Neuronal stem cell (in vitro differentiated cells): ENCODE measurements at regions not wholly inside any gene's neighbourhood (a gene's known extent, or its start where the extent isn't known, plus 50 kb on each side); places are given as distances from the start of the nearest gene placed in this dataset.

Experiments
- DNase-seq: peaks from one replicate; pipeline ENCODE4 v3.0.0-alpha.2; 2013; ENCODE audit warnings: low spot score
- H2AFZ ChIP-seq: one replicate; pipeline ENCODE4 v1.6.1; 2013; ENCODE audit warnings: mild to moderate bottlenecking, low read length, inconsistent platforms
- H2AK5ac ChIP-seq: 2 replicates; pipeline ENCODE4 v1.6.1; 2013; ENCODE audit warnings: low read depth, mild to moderate bottlenecking, inconsistent platforms, low read length, moderate library complexity, mixed read lengths
- H2BK120ac ChIP-seq: 2 replicates; pipeline ENCODE4 v1.6.1; 2013; ENCODE audit warnings: low read depth, mild to moderate bottlenecking, inconsistent platforms, low read length, moderate library complexity, mixed read lengths
- H2BK12ac ChIP-seq: one replicate; pipeline ENCODE4 v1.6.1; 2013; ENCODE audit warnings: low read length, inconsistent platforms
- H2BK15ac ChIP-seq: 2 replicates; pipeline ENCODE4 v1.6.1; 2013; ENCODE audit warnings: mild to moderate bottlenecking, low read length, inconsistent platforms, mixed read lengths
- H2BK5ac ChIP-seq: one replicate; pipeline ENCODE4 v1.6.1; 2013; ENCODE audit warnings: inconsistent platforms, mild to moderate bottlenecking, low read length, moderate library complexity
- H3K14ac ChIP-seq: one replicate; pipeline ENCODE4 v1.6.1; 2013; ENCODE audit warnings: low read length, inconsistent platforms
- H3K18ac ChIP-seq: 2 replicates; pipeline ENCODE4 v1.6.1; 2013; ENCODE audit warnings: low read length, inconsistent platforms
- H3K23ac ChIP-seq: 2 replicates; pipeline ENCODE4 v1.6.1; 2013; ENCODE audit warnings: low read depth, mild to moderate bottlenecking, mixed read lengths, low read length, inconsistent platforms; ENCODE audit not compliant: poor library complexity
- H3K27ac ChIP-seq: replicated peaks from 3 replicates; pipeline ENCODE4 v1.5.1; 2013; ENCODE audit warnings: low read length, inconsistent platforms
- H3K27me3 ChIP-seq, 3 experiments: 2 replicates each; pipeline ENCODE4 v1.6.1; 2013; ENCODE audit warnings: low read length in 3 of 3, mild to moderate bottlenecking in 2 of 3, inconsistent platforms in 1 of 3, low read depth in 1 of 3, mixed read lengths in 1 of 3, moderate library complexity in 1 of 3; ENCODE audit not compliant: control insufficient read depth in 3 of 3, insufficient read depth in 3 of 3
- H3K36me3 ChIP-seq, 2 donors: replicated peaks in 1 of 2; 2 replicates each; pipeline ENCODE4 v1.6.1; 2013; ENCODE audit warnings: low read length in 2 of 2; ENCODE audit not compliant: control insufficient read depth in 2 of 2, insufficient read depth in 2 of 2
- H3K4ac ChIP-seq: 2 replicates; pipeline ENCODE4 v1.6.1; 2013; ENCODE audit warnings: inconsistent platforms, mild to moderate bottlenecking, low read length, moderate library complexity
- H3K4me1 ChIP-seq, 2 donors: 1 replicate in 1 of 2; 2 replicates in 1 of 2; pipeline ENCODE4 v1.6.1; 2013; ENCODE audit warnings: low read length in 2 of 2, low read depth in 1 of 2; ENCODE audit not compliant: control insufficient read depth in 2 of 2, insufficient read depth in 1 of 2
- H3K4me2 ChIP-seq: one replicate; pipeline ENCODE4 v1.6.1; 2013; ENCODE audit warnings: mild to moderate bottlenecking, low read length, inconsistent platforms; ENCODE audit not compliant: insufficient read depth, poor library complexity, severe bottlenecking
- H3K4me3 ChIP-seq, 2 donors: 2 replicates each; pipeline ENCODE4 v1.5.1; 2013; ENCODE audit warnings: low read length in 2 of 2, mild to moderate bottlenecking in 2 of 2, inconsistent platforms in 1 of 2, moderate library complexity in 1 of 2
- H3K79me1 ChIP-seq: one replicate; pipeline ENCODE4 v1.6.1; 2013; ENCODE audit warnings: low read depth, mild to moderate bottlenecking, inconsistent platforms, low read length, moderate library complexity
- H3K9ac ChIP-seq: one replicate; pipeline ENCODE4 v1.6.1; 2013; ENCODE audit warnings: mild to moderate bottlenecking, low read depth, low read length, inconsistent platforms; ENCODE audit not compliant: poor library complexity
- H3K9me3 ChIP-seq, 2 donors: replicated peaks in 1 of 2; 2 replicates each; pipeline versions ENCODE3 to v1.6.1; 2013; ENCODE audit warnings: low read length in 2 of 2, mild to moderate bottlenecking in 2 of 2, inconsistent platforms in 1 of 2, low read depth in 1 of 2, mixed read lengths in 1 of 2, moderate library complexity in 1 of 2; ENCODE audit not compliant: control insufficient read depth in 2 of 2, insufficient read depth in 1 of 2
- H4K8ac ChIP-seq: one replicate; pipeline ENCODE4 v1.6.1; 2013; ENCODE audit warnings: low read depth, mild to moderate bottlenecking, inconsistent platforms, low read length, moderate library complexity
- H4K91ac ChIP-seq: one replicate; pipeline ENCODE4 v1.6.1; 2013; ENCODE audit warnings: low read length, low read depth, mild to moderate bottlenecking, inconsistent platforms; ENCODE audit not compliant: poor library complexity
- WGBS, 2 donors: extraction: QIAGEN DNeasy Blood & Tissue Kit; methylation state at CpG; one replicate each; pipeline ENCODE4 v1.1.7; 2013; ENCODE audit warnings: missing lambda C conversion rate in 2 of 2, mixed read lengths in 1 of 2; ENCODE audit not compliant: insufficient read length in 2 of 2, insufficient replicate concordance in 1 of 2; ENCODE audit errors: extremely low coverage in 2 of 2; 5-methylcytosine and 5-hydroxymethylcytosine counted together

DNA sequence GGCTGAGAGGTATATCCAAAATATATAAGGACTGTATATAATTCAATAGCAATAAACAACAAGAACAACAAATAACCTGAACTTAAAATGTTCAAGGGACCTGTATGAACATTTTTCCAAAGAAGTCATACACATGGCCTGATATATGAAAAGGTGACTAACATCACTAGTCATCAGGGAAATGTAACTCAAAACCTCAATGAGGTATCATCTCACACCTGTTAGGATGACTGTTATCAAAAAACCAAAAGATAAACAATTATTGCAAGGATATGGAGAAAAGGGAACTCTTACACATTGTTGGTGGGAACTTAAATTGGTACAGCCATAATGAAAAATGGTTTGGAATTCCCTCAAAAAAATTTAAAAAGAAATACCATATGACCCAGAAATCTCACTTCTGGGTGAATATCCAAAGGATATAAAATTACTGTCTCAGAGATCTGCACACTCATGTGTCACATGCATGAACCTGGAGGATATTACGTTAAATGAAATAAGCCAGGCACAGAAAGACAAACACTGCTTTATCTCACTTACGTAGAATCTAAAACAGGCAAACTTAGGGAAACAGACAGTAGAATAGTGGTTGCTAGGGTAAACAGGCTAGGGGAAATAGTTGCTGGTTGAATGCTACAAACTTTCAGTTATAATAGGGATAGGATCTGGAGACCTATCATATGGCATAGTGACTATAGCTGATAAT is 334.5 kb upstream of the MMADHC start:
- no peak overlapping the region for H3K18ac ChIP-seq
- H3K4me1 ChIP-seq = no peaks in the 10 kb centered on the region
- H2BK15ac ChIP-seq = no peak overlapping the region
- H3K36me3 ChIP-seq = no peaks in the 10 kb centered on the region
- no CpG with 5 or more reads among the region's 2 CpGs for WGBS, 2 donors
- DNase-seq = no peak
- H2BK120ac ChIP-seq = no peak overlapping the region
- H2AFZ ChIP-seq = no peak overlapping the region
- H4K8ac ChIP-seq = no peak overlapping the region
- H3K79me1 ChIP-seq = no peaks in the 10 kb centered on the region
- H3K4ac ChIP-seq = no peak overlapping the region
- no peak overlapping the region for H4K91ac ChIP-seq
- no peak overlapping the region for H3K23ac ChIP-seq
- H3K9me3 ChIP-seq = no peaks in the 10 kb centered on the region
- no peak overlapping the region for H2BK12ac ChIP-seq
- no peak overlapping the region for H3K27ac ChIP-seq
- H3K9ac ChIP-seq = no peak overlapping the region
- no peak overlapping the region for H3K4me2 ChIP-seq
- no peak overlapping the region for H3K4me3 ChIP-seq
- no peak overlapping the region for H3K14ac ChIP-seq
- H3K27me3 ChIP-seq = no peaks in the 10 kb centered on the region
- no peak overlapping the region for H2BK5ac ChIP-seq
- H2AK5ac ChIP-seq = no peak overlapping the region

GRCh38 chr2:149920389-149920788 is 332.8 kb upstream of the MMADHC start:
- Histone ChIP-seq H3K18ac (no peak overlapping the region), H3K4me3 (no peak overlapping the region), H3K9ac (no peak overlapping the region), H3K9me3 (no peaks in the 10 kb centered on the region), H3K4me2 (no peak overlapping the region), H2BK120ac (no peak overlapping the region), H3K4me1 (no peaks in the 10 kb centered on the region), H2BK5ac (no peak overlapping the region), H2AFZ (no peak overlapping the region), H2BK12ac (no peak overlapping the region), H3K79me1 (no peaks in the 10 kb centered on the region), H4K91ac (no peak overlapping the region), H3K23ac (no peak overlapping the region), H3K27ac (no peak overlapping the region), H3K14ac (no peak overlapping the region), H3K4ac (no peak overlapping the region), H2BK15ac (no peak overlapping the region), H3K36me3 (no peaks in the 10 kb centered on the region), H4K8ac (no peak overlapping the region), H2AK5ac (no peak overlapping the region), H3K27me3 (no peaks in the 10 kb centered on the region)
- no peak for DNase-seq
- no CpG with 5 or more reads among the region's 3 CpGs for WGBS, 2 donors

GRCh38 chr2:149915151-149915550 is 327.6 kb upstream of the MMADHC start:
- H3K4me1 ChIP-seq = peaks cover 0 to 3% of the 10 kb centered on the region in 2 donors
- H3K27ac ChIP-seq = peak overlapping the region; percentile 51
- H3K23ac ChIP-seq = no peak overlapping the region
- no peaks in the 10 kb centered on the region for H3K79me1 ChIP-seq
- H3K9me3 ChIP-seq = no peaks in the 10 kb centered on the region
- no peak overlapping the region for H3K4me3 ChIP-seq
- H2BK12ac ChIP-seq = no peak overlapping the region
- no peak overlapping the region for H2AK5ac ChIP-seq
- no peak overlapping the region for H2BK5ac ChIP-seq
- no peak overlapping the region for H2AFZ ChIP-seq
- WGBS, 2 donors = no CpG with 5 or more reads among the region's 3 CpGs
- no peaks in the 10 kb centered on the region for H3K27me3 ChIP-seq
- H3K18ac ChIP-seq = no peak overlapping the region
- H3K36me3 ChIP-seq = no peaks in the 10 kb centered on the region
- H3K4me2 ChIP-seq = no peak overlapping the region
- H4K8ac ChIP-seq = no peak overlapping the region
- H4K91ac ChIP-seq = no peak overlapping the region
- H3K14ac ChIP-seq = no peak overlapping the region
- H3K9ac ChIP-seq = no peak overlapping the region
- H2BK120ac ChIP-seq = no peak overlapping the region
- no peak overlapping the region for H3K4ac ChIP-seq
- DNase-seq = no peak
- no peak overlapping the region for H2BK15ac ChIP-seq

DNA sequence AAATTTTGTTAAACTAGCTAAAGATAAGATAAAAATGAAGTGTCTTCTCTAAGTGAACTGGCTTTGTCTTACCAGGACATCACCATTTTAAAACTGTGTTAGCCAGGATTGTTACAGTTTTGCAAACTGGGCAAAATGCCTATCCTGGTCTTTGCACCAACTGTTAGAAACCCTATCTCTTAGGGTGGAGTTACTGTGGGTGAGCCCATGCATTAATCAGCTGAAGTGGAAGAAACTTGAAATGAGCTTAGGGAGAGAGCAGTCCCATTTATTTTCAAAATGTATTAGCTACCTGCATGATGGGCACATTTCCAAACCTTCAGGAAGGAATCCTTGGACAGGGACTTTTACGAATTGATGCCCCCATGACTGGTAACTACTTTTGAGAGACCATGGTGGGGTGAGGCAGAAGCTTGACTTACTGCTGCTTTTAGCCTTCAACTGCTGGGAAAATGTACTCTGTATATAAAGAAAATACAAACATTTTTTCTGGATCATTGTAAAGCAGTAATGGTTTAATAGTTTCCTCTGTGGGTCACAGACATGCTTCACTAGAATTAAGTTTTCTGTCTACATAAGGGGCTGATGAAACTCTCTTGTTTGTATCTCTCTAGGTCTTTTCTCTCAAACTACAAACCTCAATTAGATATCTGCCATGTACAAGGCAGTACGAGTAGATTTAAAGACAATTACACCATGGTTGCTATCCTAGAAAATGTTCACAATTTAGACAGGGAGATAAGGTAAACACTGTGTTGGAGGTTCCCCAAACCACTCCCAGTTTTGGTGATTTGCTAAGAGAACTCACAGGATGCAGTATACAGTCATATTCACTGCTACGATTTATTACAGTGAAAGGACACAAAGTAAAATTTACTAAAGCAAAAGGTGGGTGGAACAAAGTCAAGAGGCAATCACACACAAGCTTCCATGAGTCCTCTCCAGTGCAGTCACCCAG is 321.4 kb upstream of the MMADHC start:
- Histone ChIP-seq H2BK120ac (no peak overlapping the region), H3K4me2 (no peak overlapping the region), H3K27me3 (no peaks in the 10 kb centered on the region), H3K4me3 (no peak overlapping the region), H3K4ac (no peak overlapping the region), H3K9ac (no peak overlapping the region), H3K9me3 (no peaks in the 10 kb centered on the region), H3K18ac (no peak overlapping the region), H3K27ac (no peak overlapping the region), H3K14ac (no peak overlapping the region), H4K8ac (no peak overlapping the region), H3K36me3 (no peaks in the 10 kb centered on the region), H3K4me1 (peaks cover 0 to 4% of the 10 kb centered on the region in 2 donors), H2BK12ac (no peak overlapping the region), H2BK5ac (no peak overlapping the region), H4K91ac (no peak overlapping the region), H2AK5ac (no peak overlapping the region), H2BK15ac (no peak overlapping the region), H2AFZ (no peak overlapping the region), H3K79me1 (no peaks in the 10 kb centered on the region), H3K23ac (no peak overlapping the region)
- no CpG with 5 or more reads among the region's 3 CpGs for WGBS, 2 donors
- no peak for DNase-seq
